ENCODE measurements at regions not wholly inside any gene's neighbourhood (a gene's known extent, or its start where the extent isn't known, plus 50 kb on each side); places are given as distances from the start of the nearest gene placed in this dataset.

DNA sequence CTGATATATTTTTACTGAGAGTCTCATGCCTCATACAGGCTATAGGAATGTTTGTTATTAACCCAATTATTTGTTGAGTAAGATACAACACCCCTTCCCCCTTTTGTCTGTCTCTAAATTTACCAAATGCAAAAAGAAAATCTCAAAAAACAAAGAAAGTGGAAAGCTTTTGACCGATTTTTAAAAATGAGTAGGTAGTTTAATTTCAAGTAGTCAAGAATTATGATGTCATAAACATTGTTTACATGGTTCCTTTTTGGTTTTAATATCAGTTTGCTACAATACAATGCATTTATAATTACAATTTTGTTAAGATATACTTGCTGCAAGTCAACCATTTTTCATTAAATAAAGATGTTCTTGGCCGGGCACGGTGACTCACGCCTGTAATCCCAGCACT, 84.7 kb upstream of the HMGA2 start:
- H3K27me3 Mint-ChIP-seq (ENCODE audit: low read depth, unreplicated experiment): no peaks in the 10 kb centered on the region
- H3K4me3 ChIP-seq (ENCODE audit: insufficient read depth, low read depth, low read length): no peak overlapping the region
- no peak for DNase-seq (ENCODE audit: low read depth)
- H3K27ac ChIP-seq (ENCODE audit: low read depth, low read length): no peak overlapping the region
- peaks cover 14% of the 10 kb centered on the region for H3K79me2 ChIP-seq (ENCODE audit: insufficient read depth, low read length)
- no peak overlapping the region for H3K4me2 ChIP-seq (ENCODE audit: low read length)
- TF ChIP-seq EZH2 (IDR thresholded peaks at IDR 0.05; ENCODE audit: insufficient read depth, low read length): no peak
- TF ChIP-seq, protein P1, sequence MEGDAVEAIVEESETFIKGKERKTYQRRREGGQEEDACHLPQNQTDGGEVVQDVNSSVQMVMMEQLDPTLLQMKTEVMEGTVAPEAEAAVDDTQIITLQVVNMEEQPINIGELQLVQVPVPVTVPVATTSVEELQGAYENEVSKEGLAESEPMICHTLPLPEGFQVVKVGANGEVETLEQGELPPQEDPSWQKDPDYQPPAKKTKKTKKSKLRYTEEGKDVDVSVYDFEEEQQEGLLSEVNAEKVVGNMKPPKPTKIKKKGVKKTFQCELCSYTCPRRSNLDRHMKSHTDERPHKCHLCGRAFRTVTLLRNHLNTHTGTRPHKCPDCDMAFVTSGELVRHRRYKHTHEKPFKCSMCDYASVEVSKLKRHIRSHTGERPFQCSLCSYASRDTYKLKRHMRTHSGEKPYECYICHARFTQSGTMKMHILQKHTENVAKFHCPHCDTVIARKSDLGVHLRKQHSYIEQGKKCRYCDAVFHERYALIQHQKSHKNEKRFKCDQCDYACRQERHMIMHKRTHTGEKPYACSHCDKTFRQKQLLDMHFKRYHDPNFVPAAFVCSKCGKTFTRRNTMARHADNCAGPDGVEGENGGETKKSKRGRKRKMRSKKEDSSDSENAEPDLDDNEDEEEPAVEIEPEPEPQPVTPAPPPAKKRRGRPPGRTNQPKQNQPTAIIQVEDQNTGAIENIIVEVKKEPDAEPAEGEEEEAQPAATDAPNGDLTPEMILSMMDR (IDR thresholded peaks at IDR 0.05; ENCODE audit: insufficient read depth, low read depth, low read length): no peak
- H3K4me1 Mint-ChIP-seq (ENCODE audit: low read depth, unreplicated experiment): peaks cover 16% of the 10 kb centered on the region
- H3K9me3 ChIP-seq (ENCODE audit: insufficient read depth, low read depth, low read length): no peaks in the 10 kb centered on the region
- peak overlapping the region; percentile 13 for H3K4me3 Mint-ChIP-seq (ENCODE audit: unreplicated experiment)
- H4K20me1 ChIP-seq (ENCODE audit: insufficient read depth, low read length): no peaks in the 10 kb centered on the region
- peaks cover 2% of the 10 kb centered on the region for H3K36me3 Mint-ChIP-seq (ENCODE audit: low read depth, unreplicated experiment)
- H3K36me3 ChIP-seq (ENCODE audit: insufficient read depth, low read length): no peaks in the 10 kb centered on the region
- no peak overlapping the region for H3K9ac ChIP-seq (ENCODE audit: low read length)
- no peak for FAIRE-seq
- H3K4me1 ChIP-seq (ENCODE audit: insufficient read depth, low read length): peaks cover 20% of the 10 kb centered on the region
- H2AFZ ChIP-seq (ENCODE audit: low read depth, low read length): no peak overlapping the region
- no peaks in the 10 kb centered on the region for H3K27me3 ChIP-seq (ENCODE audit: insufficient read depth, low read length)
- no peaks in the 10 kb centered on the region for H3K9me3 Mint-ChIP-seq (ENCODE audit: unreplicated experiment)
- H3K27ac Mint-ChIP-seq (ENCODE audit: unreplicated experiment): no peak overlapping the region

DNA sequence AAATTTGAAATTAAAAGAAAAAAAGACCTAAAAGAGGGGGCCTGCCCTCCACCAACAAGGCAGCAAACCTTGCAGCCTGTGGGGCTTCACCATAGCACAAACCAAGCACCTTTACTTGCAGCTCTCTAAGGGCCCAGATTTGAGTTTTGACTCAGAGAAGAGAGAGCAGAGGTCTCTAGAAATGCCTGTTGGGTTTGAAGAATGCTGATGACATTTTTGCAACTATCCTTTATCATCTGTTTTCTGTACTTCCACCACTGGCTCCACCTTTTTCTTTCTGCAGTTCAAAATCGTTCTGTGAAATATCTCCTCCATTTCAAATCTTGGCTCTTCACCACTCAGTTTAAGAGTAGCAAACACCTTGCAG, 83.8 kb upstream of the HMGA2 start:
- Histone ChIP-seq H3K27me3 (ENCODE audit: insufficient read depth, low read length) (no peaks in the 10 kb centered on the region), H3K4me1 (ENCODE audit: insufficient read depth, low read length) (peaks cover 20% of the 10 kb centered on the region), H3K36me3 (ENCODE audit: insufficient read depth, low read length) (no peaks in the 10 kb centered on the region), H3K79me2 (ENCODE audit: insufficient read depth, low read length) (peaks cover 14% of the 10 kb centered on the region), H4K20me1 (ENCODE audit: insufficient read depth, low read length) (no peaks in the 10 kb centered on the region), H3K9ac (ENCODE audit: low read length) (peak overlapping the region; percentile 87), H3K27ac (ENCODE audit: low read depth, low read length) (peak overlapping the region; percentile 90), H2AFZ (ENCODE audit: low read depth, low read length) (peak overlapping the region; percentile 87), H3K4me2 (ENCODE audit: low read length) (peak overlapping the region; percentile 94), H3K4me3 (ENCODE audit: insufficient read depth, low read depth, low read length) (peak overlapping the region; percentile 64), H3K9me3 (ENCODE audit: insufficient read depth, low read depth, low read length) (no peaks in the 10 kb centered on the region)
- H3K4me3 Mint-ChIP-seq (ENCODE audit: unreplicated experiment): peak overlapping the region; percentile 80
- FAIRE-seq: no peak
- H3K9me3 Mint-ChIP-seq (ENCODE audit: unreplicated experiment): no peaks in the 10 kb centered on the region
- TF ChIP-seq, protein P1 (IDR thresholded peaks at IDR 0.05; ENCODE audit: insufficient read depth, low read depth, low read length): no peak
- no peak for TF ChIP-seq EZH2 (IDR thresholded peaks at IDR 0.05; ENCODE audit: insufficient read depth, low read length)
- peak; percentile 23 for DNase-seq (ENCODE audit: low read depth)
- H3K36me3 Mint-ChIP-seq (ENCODE audit: low read depth, unreplicated experiment): peaks cover 2% of the 10 kb centered on the region
- H3K27me3 Mint-ChIP-seq (ENCODE audit: low read depth, unreplicated experiment): no peaks in the 10 kb centered on the region
- H3K27ac Mint-ChIP-seq (ENCODE audit: unreplicated experiment): peak overlapping the region; percentile 85
- H3K4me1 Mint-ChIP-seq (ENCODE audit: low read depth, unreplicated experiment): peaks cover 16% of the 10 kb centered on the region

DNA sequence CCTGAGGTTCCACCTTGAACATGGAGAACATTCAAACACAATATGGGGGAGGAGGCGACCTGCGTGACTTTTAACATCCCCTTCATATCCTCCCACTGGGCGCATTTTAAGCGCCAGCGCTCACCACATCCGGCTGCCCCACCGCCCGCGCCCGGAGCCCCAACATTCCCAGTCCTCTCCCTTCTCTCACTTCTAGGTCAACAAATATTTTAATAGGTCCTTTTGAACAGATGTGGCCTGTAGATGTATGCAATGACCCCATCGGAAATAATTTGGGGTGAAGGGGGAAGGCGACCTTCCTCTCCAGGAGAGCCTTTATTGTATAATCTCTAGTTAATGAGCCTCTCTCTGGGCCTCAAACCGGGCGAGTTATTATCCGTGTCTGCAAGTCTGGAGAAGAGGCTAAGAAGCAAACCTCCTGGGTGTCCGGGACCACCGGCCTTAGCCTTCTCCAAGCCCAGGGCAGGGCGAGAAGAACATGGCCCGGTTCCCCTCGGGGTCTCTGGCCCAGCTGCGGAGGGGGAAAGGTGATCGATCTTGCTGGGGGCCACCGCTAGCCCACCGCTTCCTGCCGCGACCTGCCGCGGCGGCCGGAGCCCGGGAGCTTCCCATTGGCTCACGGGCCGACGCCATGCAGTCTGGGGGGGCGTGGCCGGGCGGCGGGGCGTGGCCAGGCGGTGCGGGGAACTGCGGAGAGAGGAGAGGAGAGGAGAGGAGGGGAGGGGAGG, 83.2 kb upstream of the HMGA2 start:
- Histone ChIP-seq H3K4me3 (ENCODE audit: insufficient read depth, low read depth, low read length) (peak overlapping the region; percentile 64), H3K4me2 (ENCODE audit: low read length) (peak overlapping the region; percentile 94), H2AFZ (ENCODE audit: low read depth, low read length) (peak overlapping the region; percentile 87), H3K4me1 (ENCODE audit: insufficient read depth, low read length) (peaks cover 20% of the 10 kb centered on the region), H3K9ac (ENCODE audit: low read length) (peak overlapping the region; percentile 87), H4K20me1 (ENCODE audit: insufficient read depth, low read length) (no peaks in the 10 kb centered on the region), H3K9me3 (ENCODE audit: insufficient read depth, low read depth, low read length) (no peaks in the 10 kb centered on the region), H3K79me2 (ENCODE audit: insufficient read depth, low read length) (peaks cover 14% of the 10 kb centered on the region), H3K36me3 (ENCODE audit: insufficient read depth, low read length) (no peaks in the 10 kb centered on the region), H3K27me3 (ENCODE audit: insufficient read depth, low read length) (no peaks in the 10 kb centered on the region), H3K27ac (ENCODE audit: low read depth, low read length) (peak overlapping the region; percentile 90)
- peaks cover 17% of the 10 kb centered on the region for H3K4me1 Mint-ChIP-seq (ENCODE audit: low read depth, unreplicated experiment)
- FAIRE-seq (no peak), DNase-seq (ENCODE audit: low read depth) (peak; percentile 54)
- H3K9me3 Mint-ChIP-seq (ENCODE audit: unreplicated experiment): no peaks in the 10 kb centered on the region
- peak overlapping the region; percentile 80 for H3K4me3 Mint-ChIP-seq (ENCODE audit: unreplicated experiment)
- peaks cover 2% of the 10 kb centered on the region for H3K36me3 Mint-ChIP-seq (ENCODE audit: low read depth, unreplicated experiment)
- no peaks in the 10 kb centered on the region for H3K27me3 Mint-ChIP-seq (ENCODE audit: low read depth, unreplicated experiment)
- H3K27ac Mint-ChIP-seq (ENCODE audit: unreplicated experiment): peak overlapping the region; percentile 85
- TF ChIP-seq EZH2 (IDR thresholded peaks at IDR 0.05; ENCODE audit: insufficient read depth, low read length): no peak

All from astrocyte (in vitro differentiated cells and primary cell).